BJ (cell line): ENCODE measurements at regions not wholly inside any gene's neighbourhood (a gene's known extent, or its start where the extent isn't known, plus 50 kb on each side); places are given as distances from the start of the nearest gene placed in this dataset.

Source experiments
- CTCF ChIA-PET: fragments of 350-600 bp; formaldehyde crosslinking; extraction: SDS; loops from one replicate; lab custom pipeline; 2021; ENCODE audit warnings: antibody characterized with exemption, inconsistent platforms; lab: Yijun Ruan, JAX
- POLR2A ChIA-PET: fragments of 300-600 bp; sonication (Branson Sonifier 250); formaldehyde crosslinking; extraction: SDS; loops from one replicate; lab custom pipeline; 2021; ENCODE audit warnings: antibody characterized with exemption; lab: Charles Lee
- DNase-seq: peaks from one replicate; pipeline ENCODE4 v3.0.0-alpha.2; 2011; ENCODE audit warnings: low read depth
- H3K27me3 ChIP-seq: 2 replicates; pipeline ENCODE4 v1.6.0; 2011; ENCODE audit warnings: low read length; ENCODE audit not compliant: control insufficient read depth, insufficient read depth
- H3K36me3 ChIP-seq: 2 replicates; pipeline ENCODE4 v1.5.1; 2011; ENCODE audit warnings: low read length; ENCODE audit not compliant: control insufficient read depth, insufficient read depth
- H3K4me3 ChIP-seq: 2 replicates; pipeline ENCODE4 v1.5.1; 2011; ENCODE audit warnings: low read depth, mild to moderate bottlenecking, control low read depth, low read length
- CTCF ChIP-seq: IDR thresholded peaks from 2 replicates; pipeline ENCODE4 v1.5.1; 2011; ENCODE audit warnings: low read depth, mild to moderate bottlenecking, control low read depth, inconsistent platforms, low read length, moderate library complexity; ENCODE audit not compliant: insufficient read depth

GRCh38 chr5:124919076-124919475, 172.6 kb upstream of the ZNF608 start:
- no peak for TF ChIP-seq CTCF
- CTCF ChIA-PET, result no interaction called here
- no peaks in the 10 kb centered on the region for H3K27me3 ChIP-seq
- POLR2A ChIA-PET, result no interaction called here
- no peaks in the 10 kb centered on the region for H3K36me3 ChIP-seq
- H3K4me3 ChIP-seq, result no peak overlapping the region
- DNase-seq, result no peak

GRCh38 chr5:124919747-124920525, 173.5 kb upstream of the ZNF608 start:
- no peak for DNase-seq
- H3K27me3 ChIP-seq, result no peaks in the 10 kb centered on the region
- no peak overlapping the region for H3K4me3 ChIP-seq
- no peak for TF ChIP-seq CTCF
- POLR2A ChIA-PET, result no interaction called here
- no peaks in the 10 kb centered on the region for H3K36me3 ChIP-seq
- CTCF ChIA-PET, result no interaction called here

- TF ChIP-seq CTCF, result no peak
- ChIA-PET POLR2A (no interaction called here), CTCF (interaction anchor here (0.8 kb wide), 1 partner anchor 13 kb away, joined by 3 read pairs; no protein-coding TSS in a partner anchor)
- Histone ChIP-seq H3K36me3 (no peaks in the 10 kb centered on the region), H3K4me3 (no peak overlapping the region), H3K27me3 (no peaks in the 10 kb centered on the region)
- no peak for DNase-seq
These were observed 174.6 kb upstream of the ZNF608 start for GRCh38 chr5:124920909-124921666.

- TF ChIP-seq CTCF, result no peak
- DNase-seq, result no peak
- POLR2A ChIA-PET, result no interaction called here
- no peaks in the 10 kb centered on the region for H3K36me3 ChIP-seq
- CTCF ChIA-PET, result no interaction called here
- H3K4me3 ChIP-seq, result no peak overlapping the region
- no peaks in the 10 kb centered on the region for H3K27me3 ChIP-seq
These were observed 175.3 kb upstream of the ZNF608 start for GRCh38 chr5:124921694-124922093.

GRCh38 chr5:124922255-124922975, 176.0 kb upstream of the ZNF608 start:
- POLR2A ChIA-PET, result no interaction called here
- CTCF ChIA-PET, result no interaction called here
- Histone ChIP-seq H3K4me3 (no peak overlapping the region), H3K27me3 (no peaks in the 10 kb centered on the region), H3K36me3 (no peaks in the 10 kb centered on the region)
- no peak for DNase-seq
- no peak for TF ChIP-seq CTCF
